Skin epidermis (tissue), 12 donors: ENCODE measurements at regions not wholly inside any gene's neighbourhood (a gene's known extent, or its start where the extent isn't known, plus 50 kb on each side); places are given as distances from the start of the nearest gene placed in this dataset.

Source experiments
- H3K27ac ChIP-seq, 21 experiments: fragments of 200-600 bp; sonication (generic) in 11 of 21; one replicate each; pipeline ENCODE4 v1.5.0; 2020; ENCODE audit warnings: mild to moderate bottlenecking in 3 of 21, inconsistent platforms in 2 of 21, moderate library complexity in 2 of 21
- H3K4me3 ChIP-seq, 7 experiments: fragments of 200-600 bp; sonication (generic) in 2 of 7; one replicate each; pipeline ENCODE4 v1.5.0; 2020; ENCODE audit warnings: inconsistent platforms in 2 of 7, mild to moderate bottlenecking in 2 of 7, moderate library complexity in 1 of 7

GRCh38 chr4:22336822-22337221 is 179.0 kb downstream of the ADGRA3 start:
- no peak overlapping the region for H3K27ac ChIP-seq
- H3K4me3 ChIP-seq = no peak overlapping the region

GRCh38 chr4:22334155-22334554 is 181.7 kb downstream of the ADGRA3 start:
- Histone ChIP-seq H3K27ac (no peak overlapping the region), H3K4me3 (no peak overlapping the region)

- no peak overlapping the region for H3K27ac ChIP-seq
- no peak overlapping the region for H3K4me3 ChIP-seq
Measured at GRCh38 chr4:22324422-22324821, 191.4 kb downstream of the ADGRA3 start.

- no peak overlapping the region for H3K27ac ChIP-seq
- no peak overlapping the region for H3K4me3 ChIP-seq
Measured at GRCh38 chr4:22323691-22324090, 192.2 kb downstream of the ADGRA3 start.

- no peak overlapping the region for H3K27ac ChIP-seq
Measured at GRCh38 chr4:22322996-22323395, 192.9 kb downstream of the ADGRA3 start.

GRCh38 chr4:22315628-22316027 is 200.2 kb downstream of the ADGRA3 start:
- no peak overlapping the region for H3K27ac ChIP-seq
- no peak overlapping the region for H3K4me3 ChIP-seq

More at GRCh38 chr4:22322996-22323395, 192.9 kb downstream of the ADGRA3 start:
- no peak overlapping the region for H3K4me3 ChIP-seq

GRCh38 chr4:22313976-22314375 is 201.9 kb downstream of the ADGRA3 start:
- Histone ChIP-seq H3K4me3 (no peak overlapping the region), H3K27ac (no peak overlapping the region)

GRCh38 chr4:22312113-22312512 is 203.8 kb downstream of the ADGRA3 start:
- Histone ChIP-seq H3K27ac (no peak overlapping the region), H3K4me3 (no peak overlapping the region)

GRCh38 chr4:22301253-22301652 is 214.6 kb downstream of the ADGRA3 start:
- Histone ChIP-seq H3K27ac (no peak overlapping the region), H3K4me3 (no peak overlapping the region)

GRCh38 chr4:22299678-22300077 is 216.2 kb downstream of the ADGRA3 start:
- Histone ChIP-seq H3K4me3 (no peak overlapping the region), H3K27ac (no peak overlapping the region)

GRCh38 chr4:22287631-22288030 is 228.2 kb downstream of the ADGRA3 start:
- H3K4me3 ChIP-seq = no peak overlapping the region

GRCh38 chr4:22268350-22269025 is 247.4 kb downstream of the ADGRA3 start:
- Histone ChIP-seq H3K4me3 (no peak overlapping the region), H3K27ac (no peak overlapping the region)

More at GRCh38 chr4:22287631-22288030, 228.2 kb downstream of the ADGRA3 start:
- H3K27ac ChIP-seq = no peak overlapping the region

GRCh38 chr4:22264261-22264660 is 251.6 kb downstream of the ADGRA3 start:
- Histone ChIP-seq H3K4me3 (no peak overlapping the region), H3K27ac (no peak overlapping the region)

GRCh38 chr4:22253431-22253830 is 262.4 kb downstream of the ADGRA3 start:
- Histone ChIP-seq H3K27ac (no peak overlapping the region), H3K4me3 (no peak overlapping the region)

GRCh38 chr4:22246847-22247246 is 269.0 kb downstream of the ADGRA3 start:
- Histone ChIP-seq H3K4me3 (no peak overlapping the region), H3K27ac (no peak overlapping the region)

GRCh38 chr4:22245294-22245693 is 270.6 kb downstream of the ADGRA3 start:
- Histone ChIP-seq H3K27ac (no peak overlapping the region), H3K4me3 (no peak overlapping the region)

GRCh38 chr4:22241415-22241814 is 274.5 kb downstream of the ADGRA3 start:
- Histone ChIP-seq H3K27ac (no peak overlapping the region), H3K4me3 (no peak overlapping the region)

GRCh38 chr4:22240814-22241213 is 275.1 kb downstream of the ADGRA3 start:
- Histone ChIP-seq H3K27ac (no peak overlapping the region), H3K4me3 (no peak overlapping the region)

- Histone ChIP-seq H3K4me3 (no peak overlapping the region), H3K27ac (no peak overlapping the region)
Measured at GRCh38 chr4:22238742-22239141, 277.1 kb downstream of the ADGRA3 start.

GRCh38 chr4:22237846-22238494 is 277.9 kb downstream of the ADGRA3 start:
- Histone ChIP-seq H3K27ac (no peak overlapping the region), H3K4me3 (peak overlapping the region in 1 of 7 experiments; percentile 13)

GRCh38 chr4:22237155-22237751 is 278.6 kb downstream of the ADGRA3 start:
- no peak overlapping the region for H3K27ac ChIP-seq
- H3K4me3 ChIP-seq = no peak overlapping the region
